A549 (cell line): ENCODE measurements at regions not wholly inside any gene's neighbourhood (a gene's known extent, or its start where the extent isn't known, plus 50 kb on each side); places are given as distances from the start of the nearest gene placed in this dataset.

Source experiments
- CEBPB ChIP-seq, 2 experiments: fragments of >200 bp in 1 of 2; sonication (Bioruptor Twin) in 1 of 2; formaldehyde crosslinking in 1 of 2; IDR thresholded peaks; 2 replicates each; pipeline ENCODE4 v1.6.1; 2012 to 2016
- E2F6 ChIP-seq: IDR thresholded peaks from 2 replicates; pipeline ENCODE4 v1.6.1; 2012; ENCODE audit warnings: low read depth, borderline replicate concordance
- ELK1 ChIP-seq: fragments of 150-350 bp; IDR thresholded peaks from 2 replicates; pipeline ENCODE4 v1.6.1; 2014; ENCODE audit warnings: low read depth, mild to moderate bottlenecking, low read length
- JUNB ChIP-seq: fragments of >200 bp; sonication (Bioruptor Twin); formaldehyde crosslinking; IDR thresholded peaks from 2 replicates; pipeline ENCODE4 v1.6.1; 2016
- KDM1A ChIP-seq: fragments of 200-600 bp; sonication (generic); IDR thresholded peaks from 2 replicates; pipeline ENCODE4 v1.6.1; 2016; ENCODE audit warnings: low read depth, mild to moderate bottlenecking
- MYC ChIP-seq: IDR thresholded peaks from 2 replicates; pipeline ENCODE4 v1.6.1; 2012; ENCODE audit warnings: mild to moderate bottlenecking, inconsistent platforms, low read length, improper control_type of control experiment, borderline replicate concordance
- POLR2A ChIP-seq: IDR thresholded peaks from 2 replicates; pipeline ENCODE4 v1.6.1; 2012; ENCODE audit warnings: mild to moderate bottlenecking, low read length
- RAD21 ChIP-seq, 2 experiments: fragments of >200 bp in 1 of 2; sonication (Bioruptor Twin) in 1 of 2; formaldehyde crosslinking in 1 of 2; IDR thresholded peaks in 1 of 2; conservative IDR thresholded peaks in 1 of 2; 2 replicates in 1 of 2; 3 replicates in 1 of 2; pipeline ENCODE4 v1.6.1; 2012 to 2018; ENCODE audit warnings: inconsistent platforms in 1 of 2
- ZFP36 ChIP-seq: fragments of 450-650 bp; IDR thresholded peaks from 2 replicates; pipeline ENCODE4 v1.6.1; 2014; ENCODE audit warnings: borderline replicate concordance; ENCODE audit not compliant: partially characterized antibody
- ZNF302 ChIP-seq: fragments of 250-450 bp; sonication (Bioruptor Pico); IDR thresholded peaks from 2 replicates; pipeline ENCODE4 v1.9.0; 2021; ENCODE audit warnings: inconsistent platforms, mild to moderate bottlenecking, moderate library complexity
- TF ChIP-seq, protein P1 (sequence below): fragments of >200 bp; sonication (Bioruptor Twin); formaldehyde crosslinking; IDR thresholded peaks from 3 replicates; pipeline ENCODE4 v1.5.1; 2016
- TF ChIP-seq, protein P2 (sequence below): fragments of 200-600 bp; sonication (generic); IDR thresholded peaks from 2 replicates; pipeline ENCODE4 v1.6.1; 2016; ENCODE audit warnings: antibody characterized with exemption, mild to moderate bottlenecking, moderate library complexity

DNA sequence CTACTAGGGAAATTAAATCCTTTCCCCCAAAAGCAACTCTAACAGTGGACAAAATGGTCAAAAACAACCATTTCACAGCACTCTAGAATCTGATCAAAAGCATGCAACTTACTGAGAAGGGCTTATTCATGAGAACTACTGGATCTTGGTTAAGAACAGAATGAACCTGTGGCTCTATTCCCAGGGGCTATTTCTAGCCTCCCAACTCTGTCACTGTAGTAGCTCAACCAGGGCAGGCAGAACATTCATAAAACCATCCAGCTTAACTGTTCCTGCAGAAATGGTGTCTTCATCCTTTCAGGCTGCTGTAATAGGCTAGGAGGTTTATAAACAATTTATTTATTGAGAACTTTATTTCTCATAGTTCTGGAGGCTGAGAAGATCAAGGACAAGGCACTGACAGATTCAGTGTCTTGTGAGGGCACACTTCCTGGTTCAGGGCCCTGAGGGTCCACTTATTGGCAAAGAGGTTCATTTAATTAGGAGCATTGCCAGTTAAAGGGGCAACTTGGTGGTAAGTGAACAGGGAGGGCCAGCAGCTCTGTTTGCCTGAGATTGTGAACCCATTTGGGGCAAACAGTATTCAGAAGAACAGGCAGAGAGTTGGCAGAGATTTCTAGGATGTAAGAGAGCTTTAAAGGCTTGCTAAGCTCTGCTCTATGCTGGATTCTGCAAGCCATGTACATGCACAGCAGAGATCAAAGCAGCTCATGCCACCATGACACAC lies 238.5 kb upstream of the FBXL7 start:
- TF ChIP-seq, protein P1, sequence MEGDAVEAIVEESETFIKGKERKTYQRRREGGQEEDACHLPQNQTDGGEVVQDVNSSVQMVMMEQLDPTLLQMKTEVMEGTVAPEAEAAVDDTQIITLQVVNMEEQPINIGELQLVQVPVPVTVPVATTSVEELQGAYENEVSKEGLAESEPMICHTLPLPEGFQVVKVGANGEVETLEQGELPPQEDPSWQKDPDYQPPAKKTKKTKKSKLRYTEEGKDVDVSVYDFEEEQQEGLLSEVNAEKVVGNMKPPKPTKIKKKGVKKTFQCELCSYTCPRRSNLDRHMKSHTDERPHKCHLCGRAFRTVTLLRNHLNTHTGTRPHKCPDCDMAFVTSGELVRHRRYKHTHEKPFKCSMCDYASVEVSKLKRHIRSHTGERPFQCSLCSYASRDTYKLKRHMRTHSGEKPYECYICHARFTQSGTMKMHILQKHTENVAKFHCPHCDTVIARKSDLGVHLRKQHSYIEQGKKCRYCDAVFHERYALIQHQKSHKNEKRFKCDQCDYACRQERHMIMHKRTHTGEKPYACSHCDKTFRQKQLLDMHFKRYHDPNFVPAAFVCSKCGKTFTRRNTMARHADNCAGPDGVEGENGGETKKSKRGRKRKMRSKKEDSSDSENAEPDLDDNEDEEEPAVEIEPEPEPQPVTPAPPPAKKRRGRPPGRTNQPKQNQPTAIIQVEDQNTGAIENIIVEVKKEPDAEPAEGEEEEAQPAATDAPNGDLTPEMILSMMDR = no peak
- TF ChIP-seq MYC (no peak), POLR2A (no peak), ZNF302 (no peak), RAD21 (conservative IDR thresholded peaks at IDR 0.05 in 1 of 2, IDR thresholded peaks at IDR 0.05 in 1 of 2) (no peak), KDM1A (no peak), JUNB (no peak), ELK1 (no peak), E2F6 (no peak), ZFP36 (no peak), CEBPB (IDR thresholded peaks at IDR 0.05) (no peak)
- TF ChIP-seq, protein P2, sequence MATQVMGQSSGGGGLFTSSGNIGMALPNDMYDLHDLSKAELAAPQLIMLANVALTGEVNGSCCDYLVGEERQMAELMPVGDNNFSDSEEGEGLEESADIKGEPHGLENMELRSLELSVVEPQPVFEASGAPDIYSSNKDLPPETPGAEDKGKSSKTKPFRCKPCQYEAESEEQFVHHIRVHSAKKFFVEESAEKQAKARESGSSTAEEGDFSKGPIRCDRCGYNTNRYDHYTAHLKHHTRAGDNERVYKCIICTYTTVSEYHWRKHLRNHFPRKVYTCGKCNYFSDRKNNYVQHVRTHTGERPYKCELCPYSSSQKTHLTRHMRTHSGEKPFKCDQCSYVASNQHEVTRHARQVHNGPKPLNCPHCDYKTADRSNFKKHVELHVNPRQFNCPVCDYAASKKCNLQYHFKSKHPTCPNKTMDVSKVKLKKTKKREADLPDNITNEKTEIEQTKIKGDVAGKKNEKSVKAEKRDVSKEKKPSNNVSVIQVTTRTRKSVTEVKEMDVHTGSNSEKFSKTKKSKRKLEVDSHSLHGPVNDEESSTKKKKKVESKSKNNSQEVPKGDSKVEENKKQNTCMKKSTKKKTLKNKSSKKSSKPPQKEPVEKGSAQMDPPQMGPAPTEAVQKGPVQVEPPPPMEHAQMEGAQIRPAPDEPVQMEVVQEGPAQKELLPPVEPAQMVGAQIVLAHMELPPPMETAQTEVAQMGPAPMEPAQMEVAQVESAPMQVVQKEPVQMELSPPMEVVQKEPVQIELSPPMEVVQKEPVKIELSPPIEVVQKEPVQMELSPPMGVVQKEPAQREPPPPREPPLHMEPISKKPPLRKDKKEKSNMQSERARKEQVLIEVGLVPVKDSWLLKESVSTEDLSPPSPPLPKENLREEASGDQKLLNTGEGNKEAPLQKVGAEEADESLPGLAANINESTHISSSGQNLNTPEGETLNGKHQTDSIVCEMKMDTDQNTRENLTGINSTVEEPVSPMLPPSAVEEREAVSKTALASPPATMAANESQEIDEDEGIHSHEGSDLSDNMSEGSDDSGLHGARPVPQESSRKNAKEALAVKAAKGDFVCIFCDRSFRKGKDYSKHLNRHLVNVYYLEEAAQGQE = no peak
